ENCODE measurements at regions not wholly inside any gene's neighbourhood (a gene's known extent, or its start where the extent isn't known, plus 50 kb on each side); places are given as distances from the start of the nearest gene placed in this dataset.

GRCh38 chr3:62975566-62975965 is 100.3 kb upstream of the CADPS start:
- DNase-seq (no peak), ATAC-seq (ENCODE audit: low read depth) (no peak)
- H3K27ac Mint-ChIP-seq: no peak overlapping the region
- no peak overlapping the region for H3K4me3 Mint-ChIP-seq
- no peak overlapping the region for H3K27ac ChIP-seq (ENCODE audit: low read length in 2 of 2)
- H3K36me3 ChIP-seq (replicated peaks in 1 of 2; ENCODE audit: control extremely low read depth in 1 of 2, control insufficient read depth in 1 of 2, extremely low read depth in 1 of 2, insufficient read depth in 2 of 2, low read length in 1 of 2): no peaks in the 10 kb centered on the region
- H4K20me1 ChIP-seq (ENCODE audit: control insufficient read depth, insufficient read depth, low read length, poor library complexity, severe bottlenecking): no peaks in the 10 kb centered on the region
- no peaks in the 10 kb centered on the region for H3K79me2 ChIP-seq (ENCODE audit: control insufficient read depth, insufficient read depth, low read length)
- no peaks in the 10 kb centered on the region for H3K9me3 Mint-ChIP-seq (ENCODE audit: insufficient read depth)
- no peak overlapping the region for H3K4me2 ChIP-seq (replicated peaks; ENCODE audit: low read depth, low read length, poor library complexity, severe bottlenecking)
- no peak for TF ChIP-seq CTCF (IDR thresholded peaks at IDR 0.05)
- TF ChIP-seq EZH2 (IDR thresholded peaks at IDR 0.05; ENCODE audit: borderline replicate concordance, insufficient read depth, low read depth, low read length, poor library complexity, severe bottlenecking): no peak
- H3K27me3 ChIP-seq (replicated peaks in 1 of 4; ENCODE audit: control extremely low read depth in 1 of 4, control insufficient read depth in 3 of 4, insufficient read depth in 4 of 4, low read length in 3 of 4): no peaks in the 10 kb centered on the region
- no CpG with 5 or more reads among the region's 1 CpG for WGBS (ENCODE audit: insufficient coverage)
- no peaks in the 10 kb centered on the region for H3K27me3 Mint-ChIP-seq
- no peak overlapping the region for H3K4me3 ChIP-seq (ENCODE audit: control extremely low read depth in 1 of 5, extremely low read depth in 1 of 5, insufficient read depth in 1 of 5, low read depth in 2 of 5, low read length in 4 of 5)
- CTCF ChIA-PET: no interaction called here
- intact Hi-C loops (cut with micrococcal nuclease): no loop called here
- no peaks in the 10 kb centered on the region for H3K9me3 ChIP-seq (ENCODE audit: control extremely low read depth in 1 of 3, control insufficient read depth in 2 of 3, insufficient read depth in 1 of 3, low read length in 2 of 3)
- no peaks in the 10 kb centered on the region for H3K4me1 ChIP-seq (ENCODE audit: control insufficient read depth in 2 of 2, insufficient read depth in 2 of 2, low read length in 2 of 2)
- no peak overlapping the region for H3K9ac ChIP-seq (ENCODE audit: low read length)
- no peaks in the 10 kb centered on the region for H3K4me1 Mint-ChIP-seq
- POLR2A ChIA-PET: no interaction called here
- no peak overlapping the region for H2AFZ ChIP-seq (ENCODE audit: insufficient read depth, low read depth, low read length, poor library complexity, severe bottlenecking)

- no peaks in the 10 kb centered on the region for H3K27me3 ChIP-seq (replicated peaks in 1 of 4; ENCODE audit: control extremely low read depth in 1 of 4, control insufficient read depth in 3 of 4, insufficient read depth in 4 of 4, low read length in 3 of 4)
- WGBS (ENCODE audit: insufficient coverage): 38% methylated on average over 1 of the region's 1 CpG
- no peak overlapping the region for H3K4me3 ChIP-seq (ENCODE audit: control extremely low read depth in 1 of 5, extremely low read depth in 1 of 5, insufficient read depth in 1 of 5, low read depth in 2 of 5, low read length in 4 of 5)
- no peaks in the 10 kb centered on the region for H3K9me3 Mint-ChIP-seq (ENCODE audit: insufficient read depth)
- no peaks in the 10 kb centered on the region for H3K4me1 Mint-ChIP-seq
- no peak overlapping the region for H3K4me2 ChIP-seq (replicated peaks; ENCODE audit: low read depth, low read length, poor library complexity, severe bottlenecking)
- no peaks in the 10 kb centered on the region for H3K4me1 ChIP-seq (ENCODE audit: control insufficient read depth in 2 of 2, insufficient read depth in 2 of 2, low read length in 2 of 2)
- H3K79me2 ChIP-seq (ENCODE audit: control insufficient read depth, insufficient read depth, low read length): no peaks in the 10 kb centered on the region
- H3K9ac ChIP-seq (ENCODE audit: low read length): no peak overlapping the region
- no peak overlapping the region for H3K27ac ChIP-seq (ENCODE audit: low read length in 2 of 2)
- peaks cover 3% of the 10 kb centered on the region for H3K27me3 Mint-ChIP-seq
- no peak overlapping the region for H2AFZ ChIP-seq (ENCODE audit: insufficient read depth, low read depth, low read length, poor library complexity, severe bottlenecking)
- no peaks in the 10 kb centered on the region for H3K36me3 ChIP-seq (replicated peaks in 1 of 2; ENCODE audit: control extremely low read depth in 1 of 2, control insufficient read depth in 1 of 2, extremely low read depth in 1 of 2, insufficient read depth in 2 of 2, low read length in 1 of 2)
- no peaks in the 10 kb centered on the region for H3K9me3 ChIP-seq (ENCODE audit: control extremely low read depth in 1 of 3, control insufficient read depth in 2 of 3, insufficient read depth in 1 of 3, low read length in 2 of 3)
- ATAC-seq (ENCODE audit: low read depth) (no peak), DNase-seq (no peak)
- no peak overlapping the region for H3K4me3 Mint-ChIP-seq
- ChIA-PET POLR2A (no interaction called here), CTCF (no interaction called here)
- TF ChIP-seq EZH2 (IDR thresholded peaks at IDR 0.05; ENCODE audit: borderline replicate concordance, insufficient read depth, low read depth, low read length, poor library complexity, severe bottlenecking) (no peak), CTCF (IDR thresholded peaks at IDR 0.05) (no peak)
- H3K27ac Mint-ChIP-seq: no peak overlapping the region
- intact Hi-C loops (cut with micrococcal nuclease): no loop called here
- no peaks in the 10 kb centered on the region for H4K20me1 ChIP-seq (ENCODE audit: control insufficient read depth, insufficient read depth, low read length, poor library complexity, severe bottlenecking)
These were observed 106.7 kb upstream of the CADPS start for GRCh38 chr3:62981962-62982361.
